ENCODE measurements at regions not wholly inside any gene's neighbourhood (a gene's known extent, or its start where the extent isn't known, plus 50 kb on each side); places are given as distances from the start of the nearest gene placed in this dataset.

DNA sequence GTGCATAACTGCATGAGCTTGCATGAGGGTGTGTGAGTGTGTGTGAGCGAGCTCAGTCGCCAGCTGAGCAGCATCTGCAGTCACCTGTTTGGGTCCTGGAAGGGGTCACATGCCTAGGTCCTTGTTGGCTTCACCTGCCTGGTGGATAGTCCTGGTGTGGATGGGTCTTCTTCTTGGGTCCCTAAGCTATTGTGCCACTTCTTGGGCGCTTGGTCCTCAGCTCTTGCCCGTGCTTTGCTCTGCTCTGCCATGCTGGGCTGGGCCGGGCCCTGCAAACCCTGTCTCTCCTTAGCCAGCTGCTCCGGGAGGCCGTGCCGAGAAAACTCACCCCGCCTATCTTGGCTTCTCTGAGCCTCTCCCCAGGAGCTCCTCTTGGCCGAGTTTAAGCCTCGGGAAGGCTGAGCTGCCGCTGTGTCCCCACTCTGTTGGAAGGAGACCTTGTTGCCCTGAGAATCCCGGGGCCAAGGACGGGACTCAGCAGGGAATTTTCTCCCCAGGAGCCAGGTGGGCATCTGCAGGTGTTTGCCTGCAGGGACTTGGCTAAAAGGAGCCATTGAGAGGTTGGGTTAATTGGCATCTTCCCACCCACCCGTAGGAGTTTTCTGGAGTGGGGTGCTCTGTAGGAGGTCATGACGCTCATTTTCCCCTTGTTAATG is 300.8 kb downstream of the NDUFA10 start:
- FAIRE-seq: no peak
- DNase-seq (ENCODE audit: extremely low read depth in 1 of 4, low spot score in 3 of 4): no peak
- Histone ChIP-seq H3K36me3 (ENCODE audit: control insufficient read depth, insufficient read depth, low read length) (no peaks in the 10 kb centered on the region), H3K27me3 (ENCODE audit: control insufficient read depth in 2 of 2, insufficient read depth in 2 of 2, low read length in 2 of 2) (peaks cover 0 to 23% of the 10 kb centered on the region in 2 experiments; a peak in 3 of 5 replicates), H3K4me1 (replicated peaks in 1 of 2; ENCODE audit: control insufficient read depth in 2 of 2, insufficient read depth in 2 of 2, low read length in 2 of 2) (no peaks in the 10 kb centered on the region), H3K27ac (ENCODE audit: extremely low read depth, low read depth, low read length) (no peak overlapping the region), H3K9ac (ENCODE audit: insufficient read depth in 1 of 2, low read depth in 2 of 2, low read length in 2 of 2) (no peak overlapping the region), H3K4me2 (ENCODE audit: insufficient read depth, low read length) (no peak overlapping the region), H3K4me3 (no peak overlapping the region), H4K20me1 (replicated peaks; ENCODE audit: control insufficient read depth, insufficient read depth, low read length) (0 out of 2 replicates have a peak, but pooled peaks cover 4% of the 10 kb centered on the region), H3K9me1 (ENCODE audit: control insufficient read depth, insufficient read depth, low read length) (no peaks in the 10 kb centered on the region), H3K79me2 (ENCODE audit: control insufficient read depth, insufficient read depth, low read length) (no peaks in the 10 kb centered on the region), H3K9me3 (replicated peaks; ENCODE audit: control insufficient read depth, insufficient read depth, low read depth, low read length) (no peaks in the 10 kb centered on the region), H2AFZ (ENCODE audit: low read depth, low read length) (no peak overlapping the region)
- no peak for ATAC-seq
- POLR2A ChIA-PET: no interaction called here
- intact Hi-C loops (cut with micrococcal nuclease) (no loop called here), in situ Hi-C loops (cut with MboI) (no loop called here)
- 2% methylated on average over 9 of the region's 16 CpGs for WGBS (ENCODE audit: insufficient coverage, low coverage, missing lambda C conversion rate)
- TF ChIP-seq, protein P1, sequence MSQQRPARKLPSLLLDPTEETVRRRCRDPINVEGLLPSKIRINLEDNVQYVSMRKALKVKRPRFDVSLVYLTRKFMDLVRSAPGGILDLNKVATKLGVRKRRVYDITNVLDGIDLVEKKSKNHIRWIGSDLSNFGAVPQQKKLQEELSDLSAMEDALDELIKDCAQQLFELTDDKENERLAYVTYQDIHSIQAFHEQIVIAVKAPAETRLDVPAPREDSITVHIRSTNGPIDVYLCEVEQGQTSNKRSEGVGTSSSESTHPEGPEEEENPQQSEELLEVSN (IDR thresholded peaks at IDR 0.05; ENCODE audit: borderline replicate concordance in 1 of 2, extremely low read depth in 1 of 2, insufficient read depth in 1 of 2, insufficient read length in 1 of 2, low read depth in 1 of 2, low read length in 1 of 2, poor library complexity in 1 of 2, severe bottlenecking in 1 of 2): no peak
- TF ChIP-seq HDAC2 (IDR thresholded peaks at IDR 0.05): no peak
- BruUV-seq (replicated peaks): no TSS peak
- CTCF ChIA-PET (ENCODE audit: low intra/inter-chr PET ratio): no interaction called here

DNA sequence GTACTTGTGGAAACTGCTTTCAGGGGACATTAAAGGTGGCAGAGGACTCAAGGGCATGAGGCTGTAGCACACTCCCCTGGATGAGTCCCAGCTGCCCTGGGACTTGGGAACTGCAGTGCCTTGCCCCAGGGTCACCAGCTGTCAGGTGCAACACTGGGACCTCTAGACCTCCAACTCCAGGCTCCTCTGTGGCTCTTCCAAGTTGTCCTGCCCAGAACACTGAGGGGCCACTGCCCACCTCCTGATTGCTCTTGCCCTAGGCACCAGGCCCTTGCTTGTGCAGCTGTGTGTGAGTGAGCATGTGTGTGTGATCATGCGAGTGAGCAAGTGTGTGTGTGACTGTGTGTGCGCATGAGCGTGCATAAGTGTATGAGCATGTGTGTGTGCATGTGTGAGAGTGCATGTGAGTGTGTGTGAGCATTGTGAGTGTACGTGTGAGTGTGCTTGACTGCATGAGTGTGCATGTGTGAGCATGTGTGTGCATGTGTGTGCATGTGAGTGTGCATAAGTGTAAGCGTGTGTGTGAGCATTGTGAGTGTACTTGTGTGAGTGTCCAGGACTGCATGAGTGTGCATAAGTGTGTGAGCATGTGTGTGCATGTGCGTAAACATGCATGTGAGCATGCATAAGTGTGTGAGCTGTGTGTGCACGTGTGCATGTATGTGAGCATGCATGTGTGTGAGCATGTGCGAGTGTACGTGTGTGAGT is 301.5 kb downstream of the NDUFA10 start:
- DNase-seq (ENCODE audit: extremely low read depth in 1 of 4, low spot score in 3 of 4): no peak
- Histone ChIP-seq H3K79me2 (ENCODE audit: control insufficient read depth, insufficient read depth, low read length) (no peaks in the 10 kb centered on the region), H3K9ac (ENCODE audit: insufficient read depth in 1 of 2, low read depth in 2 of 2, low read length in 2 of 2) (no peak overlapping the region), H3K9me1 (ENCODE audit: control insufficient read depth, insufficient read depth, low read length) (no peaks in the 10 kb centered on the region), H3K27me3 (ENCODE audit: control insufficient read depth in 2 of 2, insufficient read depth in 2 of 2, low read length in 2 of 2) (peaks cover 0 to 16% of the 10 kb centered on the region in 2 experiments; a peak in 3 of 5 replicates), H4K20me1 (replicated peaks; ENCODE audit: control insufficient read depth, insufficient read depth, low read length) (0 out of 2 replicates have a peak, but pooled peaks cover 4% of the 10 kb centered on the region), H3K27ac (ENCODE audit: extremely low read depth, low read depth, low read length) (no peak overlapping the region), H3K4me3 (no peak overlapping the region), H3K4me1 (replicated peaks in 1 of 2; ENCODE audit: control insufficient read depth in 2 of 2, insufficient read depth in 2 of 2, low read length in 2 of 2) (no peaks in the 10 kb centered on the region), H3K36me3 (ENCODE audit: control insufficient read depth, insufficient read depth, low read length) (no peaks in the 10 kb centered on the region), H3K9me3 (replicated peaks; ENCODE audit: control insufficient read depth, insufficient read depth, low read depth, low read length) (no peaks in the 10 kb centered on the region), H2AFZ (ENCODE audit: low read depth, low read length) (no peak overlapping the region), H3K4me2 (ENCODE audit: insufficient read depth, low read length) (no peak overlapping the region)
- 4% methylated on average over 9 of the region's 9 CpGs for WGBS (ENCODE audit: insufficient coverage, low coverage, missing lambda C conversion rate)
- CTCF ChIA-PET (ENCODE audit: low intra/inter-chr PET ratio): no interaction called here
- TF ChIP-seq TEAD4 (IDR thresholded peaks at IDR 0.05; ENCODE audit: low read length): no peak
- TF ChIP-seq TEAD4 (CRISPR knock-in tag; IDR thresholded peaks at IDR 0.05; ENCODE audit: borderline replicate concordance): no peak
- TF ChIP-seq ZNF175 (CRISPR knock-in tag; IDR thresholded peaks at IDR 0.05; ENCODE audit: low read depth): no peak
- in situ Hi-C loops (cut with MboI): no loop called here
- no TSS peak for BruUV-seq (replicated peaks)
- ATAC-seq: no peak
- POLR2A ChIA-PET: no interaction called here
- no peak for FAIRE-seq
- intact Hi-C loops (cut with micrococcal nuclease): no loop called here
